Hepatocyte (in vitro differentiated cells): ENCODE measurements at regions not wholly inside any gene's neighbourhood (a gene's known extent, or its start where the extent isn't known, plus 50 kb on each side); places are given as distances from the start of the nearest gene placed in this dataset.
A peak's percentile ranks its signal among the peaks of the same experiment; 100 is the strongest.

Experiments used
- DNase-seq: peaks from one replicate; pipeline ENCODE4 v3.0.0-alpha.2; 2016; ENCODE audit warnings: low spot score
- H2AFZ ChIP-seq: fragments of 200-600 bp; sonication (generic); 2 replicates; pipeline ENCODE4 v1.6.0; 2016; ENCODE audit warnings: antibody characterized with exemption, mild to moderate bottlenecking
- H3K27ac ChIP-seq: fragments of 200-600 bp; sonication (generic); 2 replicates; pipeline ENCODE4 v1.5.1; 2016; ENCODE audit warnings: mild to moderate bottlenecking
- H3K27me3 ChIP-seq: fragments of 200-600 bp; sonication (generic); 2 replicates; pipeline ENCODE4 v1.6.1; 2016
- H3K36me3 ChIP-seq: fragments of 200-600 bp; sonication (generic); replicated peaks from 2 replicates; pipeline ENCODE4 v1.5.1; 2016; ENCODE audit warnings: low read depth; ENCODE audit not compliant: insufficient read depth
- H3K4me1 ChIP-seq: fragments of 200-600 bp; sonication (generic); 2 replicates; pipeline ENCODE4 v1.5.1; 2016; ENCODE audit warnings: mild to moderate bottlenecking, moderate library complexity; ENCODE audit not compliant: insufficient read depth
- H3K4me2 ChIP-seq: fragments of 200-600 bp; sonication (generic); 2 replicates; pipeline ENCODE4 v1.6.0; 2016
- H3K4me3 ChIP-seq: fragments of 200-600 bp; sonication (generic); 2 replicates; pipeline ENCODE4 v1.5.1; 2016; ENCODE audit warnings: mild to moderate bottlenecking
- H3K79me2 ChIP-seq: fragments of 200-600 bp; sonication (generic); 2 replicates; pipeline ENCODE4 v1.6.0; 2017; ENCODE audit warnings: mild to moderate bottlenecking
- H3K9me2 ChIP-seq: fragments of 200-600 bp; sonication (generic); replicated peaks from 2 replicates; pipeline ENCODE4 v1.6.0; 2017; ENCODE audit warnings: mild to moderate bottlenecking; ENCODE audit not compliant: insufficient read depth
- H3K9me3 ChIP-seq: fragments of 200-600 bp; sonication (generic); 2 replicates; pipeline ENCODE4 v1.5.1; 2016; ENCODE audit warnings: low read depth, mild to moderate bottlenecking
- H4K20me1 ChIP-seq: fragments of 200-600 bp; sonication (generic); 2 replicates; pipeline ENCODE4 v1.6.0; 2016; ENCODE audit warnings: mild to moderate bottlenecking; ENCODE audit not compliant: insufficient read depth, poor library complexity, severe bottlenecking
- EZH2 ChIP-seq: fragments of 200-600 bp; sonication (generic); IDR thresholded peaks from 2 replicates; pipeline ENCODE4 v1.6.1; 2016; ENCODE audit warnings: antibody characterized with exemption, mild to moderate bottlenecking, borderline replicate concordance
- EZH2phosphoT487 ChIP-seq: fragments of 200-600 bp; sonication (generic); IDR thresholded peaks from one replicate; pipeline ENCODE4 v1.6.1; 2018; ENCODE audit warnings: antibody characterized with exemption, mild to moderate bottlenecking, low read depth, moderate library complexity; ENCODE audit not compliant: unreplicated experiment, severe bottlenecking
- WGBS: methylation state at CpG from one replicate; pipeline ENCODE4 v1.1.6; 2016; ENCODE audit warnings: low lambda C conversion rate; ENCODE audit errors: missing lambda C conversion rate; 5-methylcytosine and 5-hydroxymethylcytosine counted together
- TF ChIP-seq, protein P1 (sequence below): fragments of 200-600 bp; sonication (generic); IDR thresholded peaks from 2 replicates; pipeline ENCODE4 v1.5.1; 2016; ENCODE audit warnings: antibody characterized with exemption, mild to moderate bottlenecking; ENCODE audit not compliant: poor library complexity

DNA sequence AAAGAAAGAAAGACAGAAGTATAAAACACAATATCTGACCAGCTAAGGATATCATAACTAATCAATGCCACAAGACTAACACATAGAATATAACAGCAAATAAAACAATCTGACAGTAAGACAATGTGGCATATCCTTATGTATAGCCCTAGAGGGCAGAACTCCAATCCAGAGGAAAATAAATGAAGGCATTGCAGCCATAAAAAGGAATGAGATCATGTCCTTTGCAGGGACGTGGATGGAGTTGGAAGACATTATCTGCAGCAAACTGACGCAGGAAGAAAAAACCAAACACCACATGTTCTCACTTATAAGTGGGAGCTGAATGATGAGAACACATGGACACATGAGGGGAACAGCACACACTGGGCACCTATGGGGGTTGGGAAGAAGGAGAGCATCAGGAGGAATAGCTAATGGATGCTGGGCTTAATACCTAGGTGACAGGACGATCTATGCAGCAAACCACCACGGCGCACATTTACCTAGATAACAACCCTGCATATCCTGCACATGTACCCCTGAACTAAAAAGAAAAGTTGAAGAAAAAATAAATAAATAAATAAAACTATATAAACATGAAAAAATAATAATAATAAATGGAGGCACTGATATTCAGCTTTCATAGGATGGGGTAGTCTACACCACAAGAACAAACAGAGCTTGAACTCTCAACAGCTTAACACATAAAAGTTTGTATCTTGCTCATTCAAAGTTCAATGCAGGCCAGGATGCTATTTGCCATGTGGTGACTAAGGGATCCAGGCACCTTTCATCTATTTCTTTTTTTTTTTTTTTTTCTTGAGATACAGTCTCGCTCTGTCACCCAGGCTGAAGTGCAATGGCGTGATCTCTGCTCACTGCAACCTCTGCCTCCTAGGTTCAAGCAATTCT, 66.1 kb upstream of the KAT6B start:
- no peaks in the 10 kb centered on the region for H3K79me2 ChIP-seq
- no peak overlapping the region for H3K4me3 ChIP-seq
- no peak for TF ChIP-seq EZH2
- TF ChIP-seq, protein P1, sequence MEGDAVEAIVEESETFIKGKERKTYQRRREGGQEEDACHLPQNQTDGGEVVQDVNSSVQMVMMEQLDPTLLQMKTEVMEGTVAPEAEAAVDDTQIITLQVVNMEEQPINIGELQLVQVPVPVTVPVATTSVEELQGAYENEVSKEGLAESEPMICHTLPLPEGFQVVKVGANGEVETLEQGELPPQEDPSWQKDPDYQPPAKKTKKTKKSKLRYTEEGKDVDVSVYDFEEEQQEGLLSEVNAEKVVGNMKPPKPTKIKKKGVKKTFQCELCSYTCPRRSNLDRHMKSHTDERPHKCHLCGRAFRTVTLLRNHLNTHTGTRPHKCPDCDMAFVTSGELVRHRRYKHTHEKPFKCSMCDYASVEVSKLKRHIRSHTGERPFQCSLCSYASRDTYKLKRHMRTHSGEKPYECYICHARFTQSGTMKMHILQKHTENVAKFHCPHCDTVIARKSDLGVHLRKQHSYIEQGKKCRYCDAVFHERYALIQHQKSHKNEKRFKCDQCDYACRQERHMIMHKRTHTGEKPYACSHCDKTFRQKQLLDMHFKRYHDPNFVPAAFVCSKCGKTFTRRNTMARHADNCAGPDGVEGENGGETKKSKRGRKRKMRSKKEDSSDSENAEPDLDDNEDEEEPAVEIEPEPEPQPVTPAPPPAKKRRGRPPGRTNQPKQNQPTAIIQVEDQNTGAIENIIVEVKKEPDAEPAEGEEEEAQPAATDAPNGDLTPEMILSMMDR, result no peak
- TF ChIP-seq EZH2phosphoT487, result no peak
- no peaks in the 10 kb centered on the region for H3K27me3 ChIP-seq
- no peaks in the 10 kb centered on the region for H3K9me3 ChIP-seq
- H2AFZ ChIP-seq, result no peak overlapping the region
- H3K4me2 ChIP-seq, result no peak overlapping the region
- no peak for DNase-seq
- H3K36me3 ChIP-seq, result no peaks in the 10 kb centered on the region
- WGBS, result 86% methylated on average over 7 of the region's 7 CpGs
- H4K20me1 ChIP-seq, result no peaks in the 10 kb centered on the region
- no peaks in the 10 kb centered on the region for H3K4me1 ChIP-seq
- H3K9me2 ChIP-seq, result no peaks in the 10 kb centered on the region
- H3K27ac ChIP-seq, result no peak overlapping the region

DNA sequence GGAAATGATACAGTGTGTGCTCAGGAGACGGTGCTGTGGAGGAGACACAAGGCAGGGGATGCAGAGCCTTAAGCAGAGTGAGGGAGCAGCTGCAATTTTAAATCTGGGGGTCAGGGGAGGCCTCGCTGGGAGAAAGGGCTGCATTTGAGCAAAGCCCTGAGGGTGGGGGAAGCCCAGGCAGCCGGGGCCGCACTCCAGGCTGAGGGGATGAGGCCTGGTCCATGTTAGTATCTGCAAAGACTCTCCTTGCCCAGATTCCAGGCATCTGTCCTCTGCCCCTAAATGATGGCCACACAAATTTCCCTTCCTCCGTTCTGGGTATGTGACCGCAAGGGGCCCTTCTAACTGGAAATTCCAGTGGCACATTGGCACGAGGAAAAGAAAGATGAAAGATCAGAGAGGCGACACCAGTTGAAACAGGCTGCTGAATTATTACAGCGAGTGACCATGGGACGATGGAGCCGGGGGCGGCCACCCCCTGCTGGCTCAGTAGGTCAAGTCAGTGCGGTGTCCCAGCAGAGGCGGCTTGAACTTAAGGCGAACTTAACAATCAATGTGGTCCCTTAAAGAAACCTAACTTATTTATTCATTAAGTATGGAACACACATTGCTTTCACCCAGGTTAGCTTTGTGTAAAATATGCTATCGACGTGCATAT, 62.3 kb upstream of the KAT6B start:
- WGBS, result 93% methylated on average over 17 of the region's 17 CpGs
- H3K36me3 ChIP-seq, result no peaks in the 10 kb centered on the region
- no peak for DNase-seq
- no peaks in the 10 kb centered on the region for H4K20me1 ChIP-seq
- H3K4me3 ChIP-seq, result no peak overlapping the region
- no peaks in the 10 kb centered on the region for H3K4me1 ChIP-seq
- no peaks in the 10 kb centered on the region for H3K9me3 ChIP-seq
- H3K27ac ChIP-seq, result no peak overlapping the region
- no peak overlapping the region for H3K4me2 ChIP-seq
- H3K79me2 ChIP-seq, result no peaks in the 10 kb centered on the region
- H2AFZ ChIP-seq, result no peak overlapping the region
- H3K27me3 ChIP-seq, result no peaks in the 10 kb centered on the region
- TF ChIP-seq, protein P1, result no peak
- TF ChIP-seq EZH2 (no peak), EZH2phosphoT487 (no peak)
- no peaks in the 10 kb centered on the region for H3K9me2 ChIP-seq

DNA sequence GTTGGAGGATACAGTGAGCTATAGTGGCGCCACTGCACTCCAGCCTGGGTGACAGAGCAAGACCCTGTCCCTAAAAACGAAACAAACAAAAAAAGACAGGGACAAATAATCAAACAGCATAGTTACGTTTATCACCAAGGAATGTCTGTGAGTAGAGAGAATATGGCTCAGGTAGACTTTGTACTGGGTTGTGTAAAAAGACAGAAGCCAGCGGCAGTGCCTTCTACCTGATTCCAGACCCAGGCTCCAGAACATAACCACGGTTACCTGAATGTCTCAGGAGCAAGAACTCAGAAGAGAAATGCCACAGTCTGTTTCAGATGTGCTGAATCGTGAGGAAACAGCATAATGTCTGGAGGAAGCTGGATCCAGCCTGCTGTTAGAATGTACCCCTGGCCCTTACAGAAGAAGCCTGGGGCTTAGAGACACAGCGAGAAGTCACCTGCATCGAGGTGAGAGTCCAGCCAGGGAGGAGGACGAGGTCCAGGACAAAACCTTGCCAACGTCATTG, 60.9 kb upstream of the KAT6B start:
- WGBS, result 79% methylated on average over 10 of the region's 10 CpGs
- H3K79me2 ChIP-seq, result no peaks in the 10 kb centered on the region
- H2AFZ ChIP-seq, result no peak overlapping the region
- H3K4me1 ChIP-seq, result no peaks in the 10 kb centered on the region
- TF ChIP-seq, protein P1, result no peak
- no peak for TF ChIP-seq EZH2
- no peak for TF ChIP-seq EZH2phosphoT487
- no peaks in the 10 kb centered on the region for H3K9me2 ChIP-seq
- peak; percentile 31 for DNase-seq
- no peak overlapping the region for H3K4me3 ChIP-seq
- no peaks in the 10 kb centered on the region for H3K9me3 ChIP-seq
- no peaks in the 10 kb centered on the region for H3K27me3 ChIP-seq
- no peak overlapping the region for H3K4me2 ChIP-seq
- no peaks in the 10 kb centered on the region for H3K36me3 ChIP-seq
- peak overlapping the region; percentile 38 for H3K27ac ChIP-seq
- no peaks in the 10 kb centered on the region for H4K20me1 ChIP-seq
